Fibroblast of lung (primary cell): ENCODE measurements at regions not wholly inside any gene's neighbourhood (a gene's known extent, or its start where the extent isn't known, plus 50 kb on each side); places are given as distances from the start of the nearest gene placed in this dataset.

ENCODE experiments used
- CTCF ChIP-seq, 2 donors: IDR thresholded peaks in 1 of 2; conservative IDR thresholded peaks in 1 of 2; 1 replicate in 1 of 2; 2 replicates in 1 of 2; pipeline ENCODE4 v1.5.1; 2011 to 2012; ENCODE audit warnings: low read length in 2 of 2, control low read depth in 1 of 2, inconsistent platforms in 1 of 2, low read depth in 1 of 2, mild to moderate bottlenecking in 1 of 2
- EZH2 ChIP-seq: IDR thresholded peaks from 2 replicates; pipeline ENCODE4 v1.5.1; 2012; ENCODE audit warnings: low read length, control low read depth, mild to moderate bottlenecking; ENCODE audit errors: missing control alignments

DNA sequence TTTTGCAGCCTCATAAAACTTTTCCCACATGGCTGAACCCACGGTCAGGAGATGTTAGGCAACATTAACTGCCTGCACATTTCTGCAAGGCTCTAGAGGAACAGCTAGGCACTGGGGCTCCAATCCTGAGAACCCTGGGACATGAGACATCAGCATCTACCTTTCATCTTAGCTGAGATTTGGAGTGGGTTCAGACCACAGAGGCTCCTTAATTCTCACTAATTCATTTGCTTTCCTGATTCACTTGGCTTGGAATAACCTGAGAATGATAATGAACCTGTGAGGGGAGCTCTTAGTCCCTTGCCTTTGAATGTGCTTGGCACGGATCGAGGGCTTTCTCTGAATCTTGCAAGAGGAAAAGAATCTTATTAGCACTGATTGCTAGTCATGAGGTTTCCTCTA, 266.2 kb downstream of the FIGN start:
- TF ChIP-seq CTCF (conservative IDR thresholded peaks at IDR 0.05 in 1 of 2, IDR thresholded peaks at IDR 0.05 in 1 of 2; ENCODE audit: low read depth in 1 of 2, low read length in 2 of 2) = no peak
- TF ChIP-seq EZH2 = no peak
